ENCODE measurements at regions not wholly inside any gene's neighbourhood (a gene's known extent, or its start where the extent isn't known, plus 50 kb on each side); places are given as distances from the start of the nearest gene placed in this dataset.

DNA sequence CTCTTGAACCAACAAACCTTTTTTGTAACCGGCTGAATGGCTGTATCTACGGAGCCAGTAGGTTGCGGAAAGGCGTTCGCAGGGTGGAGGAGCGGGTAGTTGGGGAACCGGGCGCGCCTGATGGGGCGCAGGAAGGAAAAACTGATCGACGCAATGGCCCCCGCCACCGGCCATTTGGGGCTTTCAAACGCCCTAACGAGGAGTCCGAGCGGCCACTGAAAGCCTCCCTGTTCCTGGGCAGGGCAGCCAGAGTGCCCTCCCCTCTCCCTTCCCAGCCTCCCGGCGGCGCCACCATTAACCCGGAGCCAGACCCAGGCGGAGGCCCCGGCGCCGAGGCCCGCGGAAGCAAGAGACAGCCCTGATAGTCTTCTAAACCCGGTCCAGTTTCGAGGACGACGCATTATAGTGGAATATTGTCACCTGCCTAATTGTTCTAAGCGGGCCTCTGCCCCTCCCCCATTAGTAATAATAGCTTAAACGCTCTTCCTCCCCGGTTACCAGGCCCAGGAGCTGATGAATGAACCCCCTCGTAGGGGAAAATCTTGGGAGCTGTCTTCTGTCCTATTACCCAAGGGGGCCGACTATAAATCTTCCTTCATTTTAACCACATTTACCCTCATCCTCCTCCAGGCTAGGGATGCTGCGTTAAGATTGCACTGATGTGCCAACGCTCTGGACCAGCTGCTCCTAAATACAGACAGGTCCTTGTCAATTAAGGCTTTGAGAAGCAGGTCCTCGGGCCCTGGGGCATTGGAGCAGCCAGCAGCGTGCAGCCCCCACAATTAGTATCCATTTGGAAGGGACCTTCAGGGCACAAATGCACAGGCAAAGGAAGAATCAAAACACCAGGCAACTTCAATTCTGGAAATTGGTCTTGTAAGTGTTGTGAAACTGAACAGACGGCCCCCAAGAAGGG lies 61.6 kb upstream of the TMEM33 start:
- Mint-ChIP-seq H3K4me3 (no peak overlapping the region), H3K36me3 (no peaks in the 10 kb centered on the region)

GRCh38 chr4:41870035-41870434 lies 65.2 kb upstream of the TMEM33 start:
- H3K4me1 Mint-ChIP-seq: peaks cover 8 to 17% of the 10 kb centered on the region in 2 donors
- peaks cover 0 to 2% of the 10 kb centered on the region in 2 donors for H3K36me3 Mint-ChIP-seq
- no peak overlapping the region for H3K4me3 Mint-ChIP-seq
- ATAC-seq (replicated peaks): no peak
- no peak overlapping the region for H3K27ac Mint-ChIP-seq
- H3K27me3 Mint-ChIP-seq: peaks cover 64 to 69% of the 10 kb centered on the region in 2 donors
- DNase-seq: no peak
- no peaks in the 10 kb centered on the region for H3K9me3 Mint-ChIP-seq

More for the DNA sequence above, 61.6 kb upstream of the TMEM33 start:
- H3K27ac Mint-ChIP-seq: no peak overlapping the region
- no peaks in the 10 kb centered on the region for H3K9me3 Mint-ChIP-seq
- peaks cover 2 to 13% of the 10 kb centered on the region in 2 donors for H3K4me1 Mint-ChIP-seq
- peaks cover 70 to 79% of the 10 kb centered on the region in 2 donors for H3K27me3 Mint-ChIP-seq
- ATAC-seq (replicated peaks): no peak
- no peak for DNase-seq

- Mint-ChIP-seq H3K36me3 (peaks cover 0 to 2% of the 10 kb centered on the region in 2 donors), H3K27me3 (peaks cover 62 to 70% of the 10 kb centered on the region in 2 donors), H3K4me3 (peak overlapping the region in 1 of 2 donors; percentile 48), H3K4me1 (peaks cover 8 to 11% of the 10 kb centered on the region in 2 donors), H3K9me3 (peaks cover 0 to 5% of the 10 kb centered on the region in 2 donors), H3K27ac (peak overlapping the region; percentile 79)
- DNase-seq (no peak), ATAC-seq (replicated peaks) (no peak)
Observed at GRCh38 chr4:41866799-41867677, 68.2 kb upstream of the TMEM33 start.

DNA sequence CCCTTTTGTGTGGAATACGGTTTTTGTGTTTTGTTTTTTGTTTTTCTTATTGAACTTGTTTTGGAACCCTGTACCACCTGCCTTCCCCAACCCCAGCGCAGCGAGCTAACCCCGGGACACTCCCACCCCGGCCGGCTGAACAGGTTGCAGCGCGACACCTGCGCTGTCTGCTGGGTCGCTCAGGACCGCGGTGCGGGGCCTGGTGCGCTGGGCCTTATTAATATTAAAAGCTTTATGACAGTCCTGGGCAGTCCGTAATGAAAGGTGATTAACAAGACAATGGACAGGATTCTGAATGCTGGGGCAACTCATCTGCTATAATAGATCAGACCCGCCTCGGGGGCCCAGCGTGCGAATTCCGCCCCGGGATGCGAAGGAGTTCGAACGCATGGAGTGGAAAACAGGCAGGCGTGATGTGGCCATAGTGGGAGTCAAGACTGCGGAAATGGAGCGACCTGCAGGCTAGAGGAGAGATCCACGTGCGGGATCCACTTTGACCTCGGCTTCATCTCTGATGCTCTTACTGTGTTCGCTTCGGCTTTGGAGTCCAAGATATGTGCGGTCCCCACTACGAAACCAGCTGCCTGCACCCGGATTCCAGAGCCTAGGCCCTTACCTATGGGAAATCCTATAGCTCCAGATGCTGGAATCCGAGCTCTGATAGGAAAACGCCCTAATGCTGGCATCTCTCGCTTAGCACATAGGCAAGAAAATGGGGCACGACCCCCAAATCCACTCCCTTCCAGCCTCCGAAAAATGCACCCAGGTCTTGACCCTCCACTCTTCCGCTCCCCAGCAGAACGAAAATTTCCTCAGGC lies 69.0 kb upstream of the TMEM33 start:
- DNase-seq (no peak), ATAC-seq (replicated peaks) (no peak)
- Mint-ChIP-seq H3K27ac (peak overlapping the region; percentile 79), H3K36me3 (peaks cover 0 to 2% of the 10 kb centered on the region in 2 donors), H3K4me3 (no peak overlapping the region), H3K27me3 (peaks cover 59 to 64% of the 10 kb centered on the region in 2 donors), H3K9me3 (peaks cover 0 to 5% of the 10 kb centered on the region in 2 donors), H3K4me1 (peaks cover 8 to 11% of the 10 kb centered on the region in 2 donors)

GRCh38 chr4:41865306-41865980 lies 69.8 kb upstream of the TMEM33 start:
- Mint-ChIP-seq H3K27ac (no peak overlapping the region), H3K27me3 (peaks cover 57 to 64% of the 10 kb centered on the region in 2 donors), H3K4me3 (no peak overlapping the region), H3K36me3 (peaks cover 0 to 2% of the 10 kb centered on the region in 2 donors), H3K4me1 (peaks cover 8 to 11% of the 10 kb centered on the region in 2 donors), H3K9me3 (peaks cover 0 to 5% of the 10 kb centered on the region in 2 donors)
- ATAC-seq (replicated peaks) (no peak), DNase-seq (no peak)

DNA sequence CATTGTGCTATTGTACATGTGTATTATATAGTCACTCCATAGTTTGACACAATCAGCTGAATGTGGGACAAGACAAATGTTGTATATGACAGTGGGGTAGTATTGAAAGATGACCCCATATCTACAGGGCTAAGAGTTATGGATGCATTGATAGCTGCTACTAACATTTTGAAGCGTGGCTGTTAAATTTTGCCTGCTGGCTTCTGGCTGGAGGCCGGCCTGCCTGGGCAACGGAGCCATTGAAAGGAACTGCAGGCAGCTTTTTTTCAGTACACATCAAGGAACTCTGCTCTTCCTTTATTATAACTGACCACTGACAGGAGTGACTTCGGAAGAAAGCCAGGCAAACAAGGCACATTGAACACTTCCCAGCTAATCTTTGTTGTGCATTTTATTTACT lies 76.1 kb upstream of the TMEM33 start:
- Mint-ChIP-seq H3K4me1 (no peaks in the 10 kb centered on the region), H3K36me3 (no peaks in the 10 kb centered on the region), H3K9me3 (peaks cover 0 to 3% of the 10 kb centered on the region in 2 donors), H3K4me3 (no peak overlapping the region), H3K27ac (no peak overlapping the region), H3K27me3 (peaks cover 33 to 51% of the 10 kb centered on the region in 2 donors)
- ATAC-seq (replicated peaks) (no peak), DNase-seq (no peak)

- no peaks in the 10 kb centered on the region for H3K9me3 Mint-ChIP-seq
- ATAC-seq (replicated peaks): no peak
- no peaks in the 10 kb centered on the region for H3K4me1 Mint-ChIP-seq
- no peaks in the 10 kb centered on the region for H3K36me3 Mint-ChIP-seq
- H3K27ac Mint-ChIP-seq: no peak overlapping the region
- DNase-seq: no peak
- peaks cover 29 to 44% of the 10 kb centered on the region in 2 donors for H3K27me3 Mint-ChIP-seq
- no peak overlapping the region for H3K4me3 Mint-ChIP-seq
Observed at GRCh38 chr4:41857226-41857641, 78.0 kb upstream of the TMEM33 start.

DNA sequence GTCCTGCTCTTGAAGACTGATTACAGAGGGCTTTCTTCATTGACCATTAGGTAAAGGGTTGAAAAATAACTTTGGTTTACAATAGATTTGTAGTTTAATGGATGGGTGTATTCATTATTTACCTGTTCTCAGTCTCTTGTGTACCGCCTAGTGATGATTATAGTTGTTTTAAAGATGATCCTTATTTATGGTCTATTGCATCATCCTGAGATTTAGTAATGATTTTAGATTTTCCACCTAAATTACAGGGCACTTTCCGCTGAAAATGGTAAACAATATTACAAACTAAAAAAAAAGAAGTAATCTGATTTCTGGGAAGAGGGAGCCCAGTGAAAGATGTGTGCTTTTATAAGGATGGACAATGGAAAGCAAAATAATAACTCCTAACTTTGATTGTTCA lies 78.4 kb upstream of the TMEM33 start:
- H3K9me3 Mint-ChIP-seq: no peaks in the 10 kb centered on the region
- no peak overlapping the region for H3K4me3 Mint-ChIP-seq
- DNase-seq (no peak), ATAC-seq (replicated peaks) (no peak)
- H3K36me3 Mint-ChIP-seq: no peaks in the 10 kb centered on the region
- H3K4me1 Mint-ChIP-seq: no peaks in the 10 kb centered on the region
- H3K27me3 Mint-ChIP-seq: peaks cover 29 to 44% of the 10 kb centered on the region in 2 donors
- no peak overlapping the region for H3K27ac Mint-ChIP-seq

DNA sequence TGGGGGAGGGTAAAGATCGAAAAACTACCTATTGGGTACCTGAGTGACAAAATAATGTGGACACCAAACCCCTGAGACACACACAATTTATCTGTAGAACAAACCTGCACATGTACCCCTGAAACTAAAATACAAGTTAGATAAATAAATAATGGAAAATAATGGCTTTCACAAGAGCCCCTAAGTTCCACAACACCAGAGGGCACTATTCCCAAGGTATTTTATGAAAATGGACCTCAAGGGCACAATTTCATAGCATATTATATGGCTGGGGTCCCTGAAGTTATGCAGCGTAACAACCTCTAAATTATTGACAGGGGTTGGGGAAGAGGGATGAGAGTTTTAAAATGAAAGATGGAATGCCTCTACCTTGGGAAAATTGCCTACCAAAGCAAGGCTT lies 81.3 kb upstream of the TMEM33 start:
- no peak overlapping the region for H3K27ac Mint-ChIP-seq
- ATAC-seq (replicated peaks): no peak
- no peaks in the 10 kb centered on the region for H3K36me3 Mint-ChIP-seq
- peaks cover 23 to 43% of the 10 kb centered on the region in 2 donors for H3K27me3 Mint-ChIP-seq
- H3K4me1 Mint-ChIP-seq: no peaks in the 10 kb centered on the region
- no peak overlapping the region for H3K4me3 Mint-ChIP-seq
- no peaks in the 10 kb centered on the region for H3K9me3 Mint-ChIP-seq
- DNase-seq: no peak

DNA sequence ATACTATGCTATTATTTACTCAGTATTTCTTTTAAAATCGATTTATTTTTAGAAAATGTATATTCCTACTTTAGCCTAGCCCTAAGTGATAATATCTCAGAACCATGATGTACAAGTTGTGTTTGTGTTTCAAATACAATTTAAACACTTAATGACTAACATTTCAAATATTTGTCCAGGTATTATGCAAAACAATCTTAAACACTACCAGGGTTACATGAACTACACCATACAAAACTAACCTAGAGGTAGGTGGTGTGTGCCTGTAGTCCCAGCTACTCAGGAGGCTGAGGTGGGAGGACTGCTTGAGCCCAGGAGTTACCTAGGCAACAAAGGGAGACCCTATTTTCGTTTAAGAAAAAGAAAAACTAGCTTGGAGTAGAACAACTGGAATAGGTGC lies 83.0 kb upstream of the TMEM33 start:
- no peak for ATAC-seq (replicated peaks)
- Mint-ChIP-seq H3K4me1 (no peaks in the 10 kb centered on the region), H3K9me3 (no peaks in the 10 kb centered on the region), H3K27ac (no peak overlapping the region), H3K27me3 (peaks cover 16 to 26% of the 10 kb centered on the region in 2 donors), H3K36me3 (no peaks in the 10 kb centered on the region), H3K4me3 (no peak overlapping the region)
- no peak for DNase-seq

DNA sequence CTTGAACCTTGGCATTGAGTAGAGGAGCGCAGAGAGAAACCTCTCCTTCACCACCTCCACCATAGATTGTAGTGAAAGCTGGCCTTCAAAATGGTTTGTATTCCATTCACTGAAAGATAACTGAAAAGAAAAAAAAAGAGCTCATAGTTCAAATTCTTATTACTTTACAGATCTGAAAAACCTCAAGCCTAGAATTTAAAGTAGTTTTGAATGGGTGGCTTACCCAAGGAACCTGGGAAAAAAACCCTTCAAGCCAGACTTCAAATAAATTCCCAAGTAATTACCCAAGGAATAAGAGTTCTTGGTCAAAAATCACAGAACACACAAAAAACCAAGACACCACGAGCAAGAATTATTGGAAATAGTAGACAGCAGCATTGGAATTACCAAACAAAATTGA lies 83.6 kb upstream of the TMEM33 start:
- Mint-ChIP-seq H3K27me3 (peaks cover 13 to 26% of the 10 kb centered on the region in 2 donors), H3K9me3 (no peaks in the 10 kb centered on the region), H3K36me3 (no peaks in the 10 kb centered on the region), H3K4me3 (no peak overlapping the region), H3K27ac (no peak overlapping the region), H3K4me1 (no peaks in the 10 kb centered on the region)
- ATAC-seq (replicated peaks): no peak
- DNase-seq: no peak

- Mint-ChIP-seq H3K4me3 (no peak overlapping the region), H3K36me3 (no peaks in the 10 kb centered on the region), H3K27me3 (peaks cover 7% of the 10 kb centered on the region in 2 donors), H3K27ac (no peak overlapping the region), H3K9me3 (peaks cover 4 to 5% of the 10 kb centered on the region in 2 donors), H3K4me1 (no peaks in the 10 kb centered on the region)
- DNase-seq (no peak), ATAC-seq (replicated peaks) (no peak)
Observed at GRCh38 chr4:41844327-41844726, 90.9 kb upstream of the TMEM33 start.
